ENCODE measurements at regions not wholly inside any gene's neighbourhood (a gene's known extent, or its start where the extent isn't known, plus 50 kb on each side); places are given as distances from the start of the nearest gene placed in this dataset.

- H2AFZ ChIP-seq (ENCODE audit: low read length) = no peak overlapping the region
- no peak overlapping the region for H2BK12ac ChIP-seq (ENCODE audit: low read depth, low read length)
- no peak overlapping the region for H3K9ac ChIP-seq (replicated peaks in 1 of 4; ENCODE audit: extremely low read depth in 1 of 4, low read depth in 3 of 4, low read length in 3 of 4)
- WGBS, 2 experiments (ENCODE audit: extremely low coverage in 1 of 2, insufficient coverage in 1 of 2, insufficient read length in 1 of 2, insufficient replicate concordance in 2 of 2, low coverage in 1 of 2, low lambda C conversion rate in 2 of 2, missing lambda C conversion rate in 1 of 2) = 76% methylated on average over 2 of the region's 2 CpGs; no CpG with 5 or more reads in 1 of the 2 experiments
- H3K79me2 ChIP-seq (ENCODE audit: control insufficient read depth in 1 of 2, insufficient read depth in 2 of 2, low read length in 2 of 2) = no peaks in the 10 kb centered on the region
- H3K56ac ChIP-seq (replicated peaks; ENCODE audit: insufficient read length, low read depth, low read length) = no peak overlapping the region
- H3K23ac ChIP-seq (ENCODE audit: insufficient read length) = no peak overlapping the region
- no peak overlapping the region for H4K8ac ChIP-seq (ENCODE audit: extremely low read depth, insufficient read depth, low read length)
- H3K4me1 ChIP-seq (replicated peaks in 1 of 4; ENCODE audit: control insufficient read depth in 3 of 4, insufficient read depth in 4 of 4, low read length in 3 of 4) = no peaks in the 10 kb centered on the region
- H2AK5ac ChIP-seq (ENCODE audit: low read depth, low read length) = no peak overlapping the region
- no peak overlapping the region for H2BK15ac ChIP-seq (ENCODE audit: low read length)
- no peak overlapping the region for H3K4me3 ChIP-seq (ENCODE audit: extremely low read depth in 1 of 4, insufficient read depth in 2 of 4, low read depth in 3 of 4, low read length in 4 of 4)
- no peaks in the 10 kb centered on the region for H3K27me3 ChIP-seq (replicated peaks in 1 of 4; ENCODE audit: control insufficient read depth in 3 of 4, extremely low read depth in 1 of 4, insufficient read depth in 3 of 4, low read length in 3 of 4)
- H4K91ac ChIP-seq (replicated peaks; ENCODE audit: insufficient read length, low read length) = no peak overlapping the region
- no peaks in the 10 kb centered on the region for H3K36me3 ChIP-seq (ENCODE audit: control insufficient read depth in 2 of 4, insufficient read depth in 4 of 4, low read length in 3 of 4)
- no peak overlapping the region for H2BK120ac ChIP-seq (replicated peaks; ENCODE audit: low read depth, low read length)
- H3K23me2 ChIP-seq (ENCODE audit: low read depth, low read length) = no peaks in the 10 kb centered on the region
- H3K4me2 ChIP-seq (ENCODE audit: insufficient read depth in 1 of 2, low read depth in 2 of 2, low read length in 2 of 2) = no peak overlapping the region
- H4K5ac ChIP-seq (ENCODE audit: insufficient read length, low read depth, low read length) = no peak overlapping the region
- H2BK5ac ChIP-seq (ENCODE audit: low read depth, low read length) = no peak overlapping the region
- H3K27ac ChIP-seq (ENCODE audit: low read depth, low read length) = no peak overlapping the region
- H3K9me3 ChIP-seq (ENCODE audit: insufficient read depth in 2 of 2, low read depth in 1 of 2, low read length in 1 of 2) = no peaks in the 10 kb centered on the region
- no peak overlapping the region for H3K14ac ChIP-seq (ENCODE audit: insufficient read length)
- POLR2A ChIA-PET (ENCODE audit: partially characterized antibody) = no interaction called here
- FAIRE-seq (no peak), DNase-seq (ENCODE audit: low read depth in 1 of 2, low spot score in 2 of 2) (no peak)
- CTCF ChIA-PET (ENCODE audit: partially characterized antibody) = interaction anchor here (0.6 to 1.6 kb wide), 2 partner anchors 16 to 310 kb away, joined by 3 read pairs; no protein-coding TSS in a partner anchor
- no peak for TF ChIP-seq RFX5 (IDR thresholded peaks at IDR 0.05; ENCODE audit: borderline replicate concordance, low read depth, low read length)
- no peak for TF ChIP-seq SIN3A (conservative IDR thresholded peaks at IDR 0.05 in 1 of 2, IDR thresholded peaks at IDR 0.05 in 1 of 2; ENCODE audit: low read depth in 1 of 2, low read length in 2 of 2)
- no peak for TF ChIP-seq NANOG (IDR thresholded peaks at IDR 0.05; ENCODE audit: insufficient read depth, low read depth, low read length, poor library complexity, severe bottlenecking)
- H3K79me1 ChIP-seq (ENCODE audit: low read depth, low read length) = no peaks in the 10 kb centered on the region
- H2BK20ac ChIP-seq (ENCODE audit: low read length) = no peak overlapping the region
- H3K4ac ChIP-seq (replicated peaks; ENCODE audit: insufficient read length, low read depth, low read length) = no peak overlapping the region
- no peaks in the 10 kb centered on the region for H4K20me1 ChIP-seq (replicated peaks in 1 of 2; ENCODE audit: control insufficient read depth in 1 of 2, insufficient read depth in 2 of 2, low read length in 2 of 2)
- H3K18ac ChIP-seq (ENCODE audit: extremely low read depth, low read length) = no peak overlapping the region
Measured at GRCh38 chrX:95057341-95057740, 1383.3 kb downstream of the FAM133A start.

Data from H1 (cell line).